ENCODE measurements at regions not wholly inside any gene's neighbourhood (a gene's known extent, or its start where the extent isn't known, plus 50 kb on each side); places are given as distances from the start of the nearest gene placed in this dataset.

DNA sequence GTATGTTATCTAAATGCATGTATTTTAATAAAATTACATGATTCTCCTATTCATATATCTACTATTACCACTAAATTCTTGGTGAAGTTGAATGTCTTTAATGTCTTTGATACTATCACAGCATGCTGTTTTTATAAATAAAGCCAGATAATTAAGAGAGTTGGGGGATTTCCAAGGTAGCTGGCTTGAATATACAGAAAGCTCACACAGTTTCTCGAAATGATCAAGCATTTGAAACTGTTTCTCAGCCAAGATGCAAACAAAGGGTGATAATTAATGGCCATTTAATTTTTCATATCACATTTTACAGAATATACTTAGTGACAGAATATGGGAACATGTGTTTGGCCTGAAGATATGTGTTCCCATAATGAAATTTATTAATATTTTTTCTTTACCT, 145.6 kb upstream of the CDH12 start:
- ChIA-PET CTCF (no interaction called here), POLR2A (ENCODE audit: unreplicated experiment) (no interaction called here)
- H3K79me2 ChIP-seq (ENCODE audit: low read length) = no peaks in the 10 kb centered on the region
- no peaks in the 10 kb centered on the region for H3K9me2 ChIP-seq (replicated peaks; ENCODE audit: low read length)
- H3K4me1 ChIP-seq (ENCODE audit: insufficient read depth, low read length) = no peaks in the 10 kb centered on the region
- no peak overlapping the region for H3K27ac ChIP-seq (ENCODE audit: low read length)
- ATAC-seq (no peak), DNase-seq (no peak)
- H3K27me3 ChIP-seq (ENCODE audit: low read length) = peaks cover 2% of the 10 kb centered on the region; the same call in 1 of the 2 replicates
- H3K9me3 ChIP-seq (ENCODE audit: low read length) = no peaks in the 10 kb centered on the region
- H3F3A ChIP-seq (ENCODE audit: low read length, unreplicated experiment) = no peaks in the 10 kb centered on the region
- no peak overlapping the region for H3K4me2 ChIP-seq (ENCODE audit: low read length)
- no peak overlapping the region for H3K4me3 ChIP-seq (ENCODE audit: low read length)
- no peaks in the 10 kb centered on the region for H4K20me1 ChIP-seq (ENCODE audit: low read length)
- H3K9ac ChIP-seq (ENCODE audit: low read length) = no peak overlapping the region
- H2AFZ ChIP-seq (ENCODE audit: low read length) = no peak overlapping the region
- TF ChIP-seq EZH2phosphoT487 (IDR thresholded peaks at IDR 0.05; ENCODE audit: borderline replicate concordance, low read length) = no peak
- TF ChIP-seq EZH2 (IDR thresholded peaks at IDR 0.05; ENCODE audit: low read length, unreplicated experiment) = no peak
- TF ChIP-seq, protein P1, sequence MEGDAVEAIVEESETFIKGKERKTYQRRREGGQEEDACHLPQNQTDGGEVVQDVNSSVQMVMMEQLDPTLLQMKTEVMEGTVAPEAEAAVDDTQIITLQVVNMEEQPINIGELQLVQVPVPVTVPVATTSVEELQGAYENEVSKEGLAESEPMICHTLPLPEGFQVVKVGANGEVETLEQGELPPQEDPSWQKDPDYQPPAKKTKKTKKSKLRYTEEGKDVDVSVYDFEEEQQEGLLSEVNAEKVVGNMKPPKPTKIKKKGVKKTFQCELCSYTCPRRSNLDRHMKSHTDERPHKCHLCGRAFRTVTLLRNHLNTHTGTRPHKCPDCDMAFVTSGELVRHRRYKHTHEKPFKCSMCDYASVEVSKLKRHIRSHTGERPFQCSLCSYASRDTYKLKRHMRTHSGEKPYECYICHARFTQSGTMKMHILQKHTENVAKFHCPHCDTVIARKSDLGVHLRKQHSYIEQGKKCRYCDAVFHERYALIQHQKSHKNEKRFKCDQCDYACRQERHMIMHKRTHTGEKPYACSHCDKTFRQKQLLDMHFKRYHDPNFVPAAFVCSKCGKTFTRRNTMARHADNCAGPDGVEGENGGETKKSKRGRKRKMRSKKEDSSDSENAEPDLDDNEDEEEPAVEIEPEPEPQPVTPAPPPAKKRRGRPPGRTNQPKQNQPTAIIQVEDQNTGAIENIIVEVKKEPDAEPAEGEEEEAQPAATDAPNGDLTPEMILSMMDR (conservative IDR thresholded peaks at IDR 0.05; ENCODE audit: low read depth, low read length) = no peak
- BruUV-seq (replicated peaks) = no TSS peak
- H3K36me3 ChIP-seq (ENCODE audit: low read depth, low read length) = no peaks in the 10 kb centered on the region
- intact Hi-C loops (cut with micrococcal nuclease) = no loop called here

DNA sequence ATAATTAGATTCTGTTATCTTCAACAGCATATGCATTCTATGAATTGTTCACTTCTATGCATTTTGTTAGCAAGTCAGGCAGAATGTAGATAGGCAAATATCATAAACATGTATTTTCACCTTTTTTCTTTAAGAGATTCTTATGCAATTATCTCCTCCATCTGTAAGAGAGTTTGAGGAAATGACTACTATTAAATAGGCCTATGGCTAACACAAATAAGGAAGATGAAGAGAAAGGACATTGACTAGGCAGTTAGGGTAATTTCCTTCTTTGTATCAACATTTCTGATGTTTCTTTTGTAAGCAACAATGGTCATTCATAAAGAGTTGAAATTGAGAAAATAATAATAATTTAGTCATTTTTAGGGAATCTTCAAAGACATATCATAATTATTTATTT, 145.2 kb upstream of the CDH12 start:
- no peaks in the 10 kb centered on the region for H3K9me2 ChIP-seq (replicated peaks; ENCODE audit: low read length)
- H3K4me3 ChIP-seq (ENCODE audit: low read length) = no peak overlapping the region
- ATAC-seq = no peak
- DNase-seq = no peak
- no peak for TF ChIP-seq EZH2phosphoT487 (IDR thresholded peaks at IDR 0.05; ENCODE audit: borderline replicate concordance, low read length)
- no peak for TF ChIP-seq EZH2 (IDR thresholded peaks at IDR 0.05; ENCODE audit: low read length, unreplicated experiment)
- TF ChIP-seq, protein P1 (conservative IDR thresholded peaks at IDR 0.05; ENCODE audit: low read depth, low read length) = no peak
- intact Hi-C loops (cut with micrococcal nuclease) = no loop called here
- H3K9ac ChIP-seq (ENCODE audit: low read length) = no peak overlapping the region
- H3K9me3 ChIP-seq (ENCODE audit: low read length) = no peaks in the 10 kb centered on the region
- no TSS peak for BruUV-seq (replicated peaks)
- CTCF ChIA-PET = no interaction called here
- H3K27ac ChIP-seq (ENCODE audit: low read length) = no peak overlapping the region
- H3K27me3 ChIP-seq (ENCODE audit: low read length) = no peaks in the 10 kb centered on the region
- no peaks in the 10 kb centered on the region for H3K36me3 ChIP-seq (ENCODE audit: low read depth, low read length)
- H4K20me1 ChIP-seq (ENCODE audit: low read length) = no peaks in the 10 kb centered on the region
- H3K4me1 ChIP-seq (ENCODE audit: insufficient read depth, low read length) = no peaks in the 10 kb centered on the region
- no peaks in the 10 kb centered on the region for H3K79me2 ChIP-seq (ENCODE audit: low read length)
- POLR2A ChIA-PET (ENCODE audit: unreplicated experiment) = no interaction called here
- no peak overlapping the region for H2AFZ ChIP-seq (ENCODE audit: low read length)
- no peaks in the 10 kb centered on the region for H3F3A ChIP-seq (ENCODE audit: low read length, unreplicated experiment)
- no peak overlapping the region for H3K4me2 ChIP-seq (ENCODE audit: low read length)

- no peak for TF ChIP-seq EZH2 (IDR thresholded peaks at IDR 0.05; ENCODE audit: low read length, unreplicated experiment)
- TF ChIP-seq, protein P1 (conservative IDR thresholded peaks at IDR 0.05; ENCODE audit: low read depth, low read length) = no peak
- TF ChIP-seq EZH2phosphoT487 (IDR thresholded peaks at IDR 0.05; ENCODE audit: borderline replicate concordance, low read length) = no peak
- no TSS peak for BruUV-seq (replicated peaks)
- no peak for DNase-seq
Measured at GRCh38 chr5:22988937-22989336, 135.8 kb upstream of the CDH12 start.

More at GRCh38 chr5:22988937-22989336, 135.8 kb upstream of the CDH12 start:
- Histone ChIP-seq H3K4me3 (ENCODE audit: low read length) (no peak overlapping the region), H3K79me2 (ENCODE audit: low read length) (no peaks in the 10 kb centered on the region), H3F3A (ENCODE audit: low read length, unreplicated experiment) (no peaks in the 10 kb centered on the region), H3K9ac (ENCODE audit: low read length) (no peak overlapping the region), H3K4me2 (ENCODE audit: low read length) (no peak overlapping the region), H3K27me3 (ENCODE audit: low read length) (no peaks in the 10 kb centered on the region), H3K27ac (ENCODE audit: low read length) (no peak overlapping the region), H3K36me3 (ENCODE audit: low read depth, low read length) (no peaks in the 10 kb centered on the region), H2AFZ (ENCODE audit: low read length) (no peak overlapping the region), H3K9me2 (replicated peaks; ENCODE audit: low read length) (no peaks in the 10 kb centered on the region), H3K4me1 (ENCODE audit: insufficient read depth, low read length) (no peaks in the 10 kb centered on the region), H4K20me1 (ENCODE audit: low read length) (no peaks in the 10 kb centered on the region), H3K9me3 (ENCODE audit: low read length) (no peaks in the 10 kb centered on the region)
- ATAC-seq = no peak
- CTCF ChIA-PET = no interaction called here
- intact Hi-C loops (cut with micrococcal nuclease) = no loop called here
- POLR2A ChIA-PET (ENCODE audit: unreplicated experiment) = no interaction called here

Data from PC-3 (cell line).